HUES64 (cell line): ENCODE measurements at regions not wholly inside any gene's neighbourhood (a gene's known extent, or its start where the extent isn't known, plus 50 kb on each side); places are given as distances from the start of the nearest gene placed in this dataset.

Experiments used
- H3K27ac ChIP-seq: 2 replicates; pipeline ENCODE4 v1.7.0; 2013; ENCODE audit warnings: low read depth, low read length, inconsistent platforms
- H3K27me3 ChIP-seq: 2 replicates; pipeline ENCODE4 v1.6.1; 2013; ENCODE audit warnings: mild to moderate bottlenecking, low read length; ENCODE audit not compliant: insufficient read depth
- H3K36me3 ChIP-seq: 2 replicates; pipeline ENCODE4 v1.6.1; 2013; ENCODE audit warnings: mild to moderate bottlenecking, low read length; ENCODE audit not compliant: insufficient read depth
- H3K4me1 ChIP-seq: 2 replicates; pipeline ENCODE4 v1.6.1; 2013; ENCODE audit warnings: mild to moderate bottlenecking, low read length, moderate library complexity; ENCODE audit not compliant: insufficient read depth
- H3K4me3 ChIP-seq: 2 replicates; pipeline ENCODE4 v1.5.1; 2013; ENCODE audit warnings: mild to moderate bottlenecking, low read length, moderate library complexity
- H3K9ac ChIP-seq: 2 replicates; pipeline ENCODE4 v1.6.1; 2013; ENCODE audit warnings: mild to moderate bottlenecking, low read depth, low read length
- H3K9me3 ChIP-seq: 2 replicates; pipeline ENCODE4 v1.6.1; 2013; ENCODE audit warnings: low read depth, low read length; ENCODE audit not compliant: insufficient read depth
- WGBS: fragments of 150-250, 120-280 bp; methylation state at CpG from one replicate; pipeline ENCODE4 v1.1.7; 2013; ENCODE audit warnings: missing lambda C conversion rate; 5-methylcytosine and 5-hydroxymethylcytosine counted together

DNA sequence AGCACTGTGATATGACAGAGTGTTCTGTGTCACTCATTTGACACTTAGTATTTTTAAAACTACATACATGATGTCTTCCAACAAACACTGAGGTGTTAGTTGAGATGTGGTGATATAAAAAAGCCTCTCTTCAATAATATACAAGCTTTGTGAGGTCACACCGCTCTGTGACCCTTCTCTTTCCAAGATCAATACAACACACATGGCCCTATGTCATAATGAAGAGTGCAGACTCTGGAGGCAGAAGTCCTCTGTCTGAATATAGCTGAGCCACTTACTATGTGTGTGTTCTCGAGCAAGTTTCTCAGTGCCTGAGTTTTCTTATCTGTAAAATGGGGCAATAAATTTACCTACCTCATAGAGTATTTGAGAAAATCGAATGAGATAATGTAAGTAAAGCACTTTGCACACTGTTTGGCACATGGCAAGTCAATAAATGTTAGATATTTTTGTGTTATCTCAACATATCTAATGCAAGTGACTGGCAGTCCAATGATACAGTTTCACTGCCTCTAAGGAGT, 499.0 kb upstream of the MARCKS start:
- 100% methylated on average over 3 of the region's 3 CpGs for WGBS
- Histone ChIP-seq H3K4me3 (no peak overlapping the region), H3K27ac (no peak overlapping the region), H3K4me1 (peaks cover 31% of the 10 kb centered on the region), H3K9ac (no peak overlapping the region), H3K36me3 (no peaks in the 10 kb centered on the region), H3K9me3 (no peaks in the 10 kb centered on the region), H3K27me3 (no peaks in the 10 kb centered on the region)

DNA sequence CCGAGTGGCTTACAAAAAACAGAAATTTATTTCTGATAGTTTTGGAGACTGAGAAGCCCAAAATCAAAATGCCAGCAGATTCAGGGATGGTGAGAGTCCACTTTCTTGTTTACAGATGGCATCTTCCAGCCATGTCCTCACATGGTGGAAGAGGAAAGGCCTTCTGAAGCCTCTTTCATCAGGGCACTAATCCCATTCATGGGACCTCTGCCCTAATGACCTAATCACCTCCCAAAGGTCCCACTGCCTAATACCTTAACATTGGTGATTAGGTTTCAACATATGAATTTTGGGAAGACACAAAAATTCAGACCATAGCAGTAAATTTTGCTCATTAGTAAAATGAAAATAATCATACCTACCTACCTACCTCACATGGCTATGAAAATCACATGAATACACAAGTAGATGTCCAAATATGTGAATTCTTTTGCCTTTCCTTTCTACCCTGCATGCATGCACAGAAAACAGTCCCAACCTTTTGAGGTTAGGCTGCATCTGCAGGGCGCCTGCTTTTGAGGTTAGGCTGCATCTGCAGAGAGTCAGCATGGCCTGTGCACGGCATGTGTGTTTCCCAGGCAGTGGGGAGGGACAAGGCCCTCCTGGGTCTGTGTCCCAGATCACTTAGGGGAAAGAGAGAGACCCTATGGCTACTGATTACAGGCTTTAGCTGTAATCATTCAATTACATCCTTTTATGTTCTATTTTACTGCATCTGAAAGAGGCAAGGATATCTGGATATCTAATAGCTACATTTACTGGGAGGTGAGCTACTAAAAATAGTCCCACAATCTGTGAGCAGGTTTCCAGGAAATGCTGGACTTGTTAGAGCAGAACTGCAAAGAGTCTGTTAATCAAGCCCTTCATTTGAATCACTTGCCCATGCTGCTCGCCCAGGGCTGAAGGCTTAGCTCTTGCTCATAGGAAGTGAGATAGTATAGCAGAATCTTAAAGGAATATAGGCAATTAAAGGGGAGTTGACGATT, 497.7 kb upstream of the MARCKS start:
- no peak overlapping the region for H3K9ac ChIP-seq
- no peaks in the 10 kb centered on the region for H3K9me3 ChIP-seq
- 85% methylated on average over 5 of the region's 5 CpGs for WGBS
- no peak overlapping the region for H3K4me3 ChIP-seq
- no peak overlapping the region for H3K27ac ChIP-seq
- H3K4me1 ChIP-seq, result peaks cover 32% of the 10 kb centered on the region
- H3K27me3 ChIP-seq, result no peaks in the 10 kb centered on the region
- H3K36me3 ChIP-seq, result no peaks in the 10 kb centered on the region

DNA sequence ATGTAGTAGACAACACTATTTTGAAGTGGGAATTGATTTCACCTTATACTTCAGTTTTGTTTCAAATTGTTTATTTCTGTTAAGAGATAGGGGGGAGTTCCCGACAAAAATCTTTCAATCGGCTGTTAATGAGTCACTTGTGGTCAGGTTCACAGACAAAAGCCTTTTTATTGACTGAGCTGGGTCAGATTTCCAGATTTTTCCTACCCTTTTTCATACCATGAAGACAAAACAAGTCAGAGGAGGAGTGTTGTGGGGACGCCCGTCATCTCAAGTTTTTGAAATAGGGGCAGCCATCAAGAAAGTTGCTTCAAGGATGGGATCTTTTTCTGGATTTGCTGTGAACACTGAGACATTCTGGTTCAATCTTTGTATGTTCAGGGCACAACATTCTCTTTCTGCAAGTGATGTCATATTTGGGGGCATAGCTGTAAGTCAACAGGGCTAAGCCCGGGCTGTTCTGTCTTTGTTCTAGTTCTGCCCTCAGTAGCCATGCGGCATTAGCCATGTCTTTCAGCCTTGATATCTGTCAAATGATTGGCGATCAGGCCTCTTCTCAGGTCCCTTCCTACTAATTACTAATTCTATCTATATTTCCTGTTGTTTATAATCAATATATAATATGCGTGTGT, 496.0 kb upstream of the MARCKS start:
- Histone ChIP-seq H3K4me1 (peaks cover 39% of the 10 kb centered on the region), H3K9me3 (no peaks in the 10 kb centered on the region), H3K27ac (no peak overlapping the region), H3K4me3 (no peak overlapping the region), H3K9ac (no peak overlapping the region), H3K36me3 (no peaks in the 10 kb centered on the region), H3K27me3 (no peaks in the 10 kb centered on the region)
- 91% methylated on average over 6 of the region's 8 CpGs for WGBS

- Histone ChIP-seq H3K36me3 (no peaks in the 10 kb centered on the region), H3K9ac (no peak overlapping the region; the same call in 1 of the 2 replicates), H3K9me3 (no peaks in the 10 kb centered on the region), H3K27me3 (no peaks in the 10 kb centered on the region), H3K4me3 (no peak overlapping the region), H3K27ac (no peak overlapping the region), H3K4me1 (peaks cover 39% of the 10 kb centered on the region)
- WGBS, result 73% methylated on average over 6 of the region's 7 CpGs
Observed at GRCh38 chr6:113362301-113363047, 494.7 kb upstream of the MARCKS start.

GRCh38 chr6:113363048-113363798, 493.9 kb upstream of the MARCKS start:
- Histone ChIP-seq H3K27me3 (no peaks in the 10 kb centered on the region), H3K4me3 (no peak overlapping the region), H3K9ac (no peak overlapping the region), H3K27ac (no peak overlapping the region), H3K36me3 (no peaks in the 10 kb centered on the region), H3K4me1 (peaks cover 39% of the 10 kb centered on the region), H3K9me3 (no peaks in the 10 kb centered on the region)
- 98% methylated on average over 2 of the region's 4 CpGs for WGBS

GRCh38 chr6:113363866-113364265, 493.3 kb upstream of the MARCKS start:
- Histone ChIP-seq H3K9ac (no peak overlapping the region), H3K27ac (no peak overlapping the region), H3K4me3 (no peak overlapping the region), H3K4me1 (peaks cover 39% of the 10 kb centered on the region), H3K9me3 (no peaks in the 10 kb centered on the region), H3K36me3 (no peaks in the 10 kb centered on the region), H3K27me3 (no peaks in the 10 kb centered on the region)

DNA sequence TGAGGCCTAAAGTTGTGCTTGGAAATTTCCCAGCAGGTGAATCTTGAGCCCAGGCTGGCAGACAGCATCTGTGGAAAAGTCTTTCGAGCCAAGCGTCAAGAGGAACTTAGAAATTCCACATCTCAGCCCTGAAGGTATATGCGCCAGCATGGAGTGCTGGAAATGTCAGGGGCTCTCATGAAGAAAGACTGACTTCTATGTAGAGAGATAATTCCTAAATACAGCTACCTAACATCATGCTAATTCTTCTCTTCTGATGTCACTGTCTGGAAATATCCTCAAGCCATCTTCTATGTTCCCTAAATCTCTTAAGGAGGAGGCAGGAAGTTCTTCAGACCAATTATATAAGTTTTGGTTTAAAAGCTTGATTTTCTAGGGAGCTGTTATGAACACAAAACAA, 492.4 kb upstream of the MARCKS start:
- Histone ChIP-seq H3K36me3 (no peaks in the 10 kb centered on the region), H3K27ac (no peak overlapping the region), H3K27me3 (no peaks in the 10 kb centered on the region), H3K9me3 (no peaks in the 10 kb centered on the region), H3K4me1 (peaks cover 39% of the 10 kb centered on the region), H3K9ac (no peak overlapping the region), H3K4me3 (no peak overlapping the region)
- 95% methylated on average over 3 of the region's 3 CpGs for WGBS

DNA sequence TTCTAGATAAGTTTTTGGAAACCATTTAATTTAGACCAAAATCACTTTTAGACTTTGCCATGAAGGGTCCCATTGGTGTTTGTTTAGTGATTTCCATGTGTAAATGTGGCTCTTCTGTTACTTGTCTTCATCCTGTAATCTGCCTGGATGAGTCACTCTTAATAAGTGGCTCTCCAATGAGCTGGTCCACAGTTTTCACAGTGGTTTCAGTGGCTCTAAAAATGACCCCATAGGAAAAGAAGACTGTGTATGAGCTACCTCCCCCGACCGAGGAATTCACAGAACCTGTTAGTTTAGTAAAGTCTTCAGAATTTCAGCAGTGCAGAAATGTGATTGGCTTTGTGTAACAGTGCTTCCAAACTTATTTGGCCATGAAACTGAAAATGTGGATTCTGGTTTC, 492.0 kb upstream of the MARCKS start:
- H3K9ac ChIP-seq, result no peak overlapping the region

GRCh38 chr6:113366505-113366904, 490.6 kb upstream of the MARCKS start:
- H3K4me3 ChIP-seq, result no peak overlapping the region
- H3K27me3 ChIP-seq, result no peaks in the 10 kb centered on the region
- H3K4me1 ChIP-seq, result peaks cover 24% of the 10 kb centered on the region
- H3K27ac ChIP-seq, result no peak overlapping the region
- H3K9ac ChIP-seq, result no peak overlapping the region
- WGBS, result 92% methylated on average over 3 of the region's 3 CpGs
- no peaks in the 10 kb centered on the region for H3K9me3 ChIP-seq
- H3K36me3 ChIP-seq, result no peaks in the 10 kb centered on the region

More for the DNA sequence above, 492.0 kb upstream of the MARCKS start:
- Histone ChIP-seq H3K36me3 (no peaks in the 10 kb centered on the region), H3K9me3 (no peaks in the 10 kb centered on the region), H3K4me3 (no peak overlapping the region), H3K4me1 (peaks cover 35% of the 10 kb centered on the region), H3K27me3 (no peaks in the 10 kb centered on the region), H3K27ac (no peak overlapping the region)
- 86% methylated on average over 2 of the region's 2 CpGs for WGBS
